ENCODE measurements at regions not wholly inside any gene's neighbourhood (a gene's known extent, or its start where the extent isn't known, plus 50 kb on each side); places are given as distances from the start of the nearest gene placed in this dataset.
A peak's percentile ranks its signal among the peaks of the same experiment; 100 is the strongest.

DNA sequence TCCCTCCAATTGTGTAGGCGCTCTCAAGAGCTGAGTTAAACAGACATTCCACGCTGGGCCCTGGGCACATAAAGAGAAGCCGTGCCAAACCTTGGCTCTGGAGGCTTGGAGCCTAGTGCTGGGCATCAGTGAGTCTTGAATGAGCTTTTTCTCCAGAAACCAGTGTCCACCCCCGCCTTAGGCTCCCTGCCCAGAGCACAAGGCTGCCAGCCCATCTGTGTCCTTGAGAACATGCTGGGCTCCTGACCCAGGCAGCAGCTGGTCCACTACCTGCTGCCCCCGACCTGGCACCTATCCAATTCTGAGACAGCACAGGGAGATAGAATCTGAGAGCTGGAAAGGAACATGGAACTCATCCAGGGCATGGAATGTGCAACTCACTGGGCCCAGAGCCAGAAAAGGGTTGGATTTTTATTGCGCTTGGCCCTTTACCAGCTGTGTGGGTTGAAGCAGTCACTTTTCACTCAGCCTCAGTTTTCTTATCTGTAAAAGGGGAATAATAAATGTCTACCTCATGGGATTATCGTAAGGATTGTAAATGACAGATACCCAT is 92.4 kb upstream of the CPLX2 start:
- Histone ChIP-seq H3K27ac (no peak overlapping the region), H3K36me3 (no peaks in the 10 kb centered on the region), H3K4me1 (no peaks in the 10 kb centered on the region), H3K4me3 (no peak overlapping the region), H3K9me3 (no peaks in the 10 kb centered on the region), H3K27me3 (peaks cover 0 to 5% of the 10 kb centered on the region in 2 donors)
- TF ChIP-seq POLR2A (IDR thresholded peaks at IDR 0.05): no peak
- TF ChIP-seq POLR2AphosphoS5 (IDR thresholded peaks at IDR 0.05): no peak
- TF ChIP-seq CTCF (IDR thresholded peaks at IDR 0.05): no peak
- intact Hi-C loops (cut with DNase I; ENCODE audit: low total_unique reads): no loop called here
- peak; percentile 67 to 70 for DNase-seq (ENCODE audit: low spot score in 2 of 2)

- Histone ChIP-seq H3K27ac (no peak overlapping the region), H3K27me3 (peaks cover 0 to 30% of the 10 kb centered on the region in 2 donors), H3K4me3 (no peak overlapping the region), H3K36me3 (no peaks in the 10 kb centered on the region), H3K9me3 (no peaks in the 10 kb centered on the region), H3K4me1 (no peaks in the 10 kb centered on the region)
- DNase-seq (ENCODE audit: low spot score in 2 of 2): no peak
- intact Hi-C loops (cut with DNase I; ENCODE audit: low total_unique reads): no loop called here
- no peak for TF ChIP-seq CTCF (IDR thresholded peaks at IDR 0.05)
- no peak for TF ChIP-seq POLR2A (IDR thresholded peaks at IDR 0.05)
- no peak for TF ChIP-seq POLR2AphosphoS5 (IDR thresholded peaks at IDR 0.05)
Measured at GRCh38 chr5:175783739-175784138, 87.6 kb upstream of the CPLX2 start.

DNA sequence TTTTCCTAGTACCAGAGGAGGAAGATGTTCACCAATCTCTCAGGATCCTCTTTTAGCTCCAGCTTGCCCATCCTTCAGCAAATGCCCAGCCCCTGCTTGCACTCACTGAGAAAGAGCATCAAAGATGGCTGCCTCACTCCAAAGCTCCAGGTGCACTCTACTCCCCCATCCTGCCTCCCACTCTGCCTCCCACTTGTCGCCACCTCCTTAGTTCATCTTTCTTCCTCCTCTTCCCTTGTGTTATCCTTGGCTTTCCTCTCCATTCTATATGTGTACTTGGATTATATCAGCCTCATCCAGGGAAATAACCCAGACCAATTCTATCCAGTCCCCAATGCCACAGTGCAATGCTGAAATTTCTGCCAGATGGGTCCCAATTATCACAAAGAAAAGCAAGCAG is 87.1 kb upstream of the CPLX2 start:
- Histone ChIP-seq H3K27ac (no peak overlapping the region), H3K36me3 (no peaks in the 10 kb centered on the region), H3K4me1 (no peaks in the 10 kb centered on the region), H3K27me3 (peaks cover 0 to 30% of the 10 kb centered on the region in 2 donors), H3K4me3 (no peak overlapping the region), H3K9me3 (no peaks in the 10 kb centered on the region)
- TF ChIP-seq CTCF (IDR thresholded peaks at IDR 0.05): no peak
- no peak for TF ChIP-seq POLR2AphosphoS5 (IDR thresholded peaks at IDR 0.05)
- TF ChIP-seq POLR2A (IDR thresholded peaks at IDR 0.05): no peak
- intact Hi-C loops (cut with DNase I; ENCODE audit: low total_unique reads): no loop called here
- no peak for DNase-seq (ENCODE audit: low spot score in 2 of 2)

DNA sequence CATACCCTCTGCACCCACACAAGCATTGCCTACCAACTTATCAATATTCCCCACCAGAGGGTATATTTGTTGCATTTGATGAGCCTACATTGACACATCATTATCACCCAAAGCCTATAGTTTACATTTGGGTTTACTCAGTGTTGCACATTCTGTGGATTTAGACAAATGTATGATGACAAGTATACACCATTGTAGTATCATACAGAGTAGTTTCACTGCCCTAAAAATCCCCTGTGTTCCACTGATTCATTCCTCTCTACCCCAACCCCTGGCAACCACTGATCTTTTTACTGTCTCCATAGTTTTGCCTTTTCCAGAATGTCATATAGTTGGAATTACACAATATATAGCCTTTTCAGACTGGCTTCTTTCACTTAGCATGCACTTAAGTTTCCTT is 85.7 kb upstream of the CPLX2 start:
- H3K27me3 ChIP-seq: peaks cover 0 to 30% of the 10 kb centered on the region in 2 donors
- H3K27ac ChIP-seq: no peak overlapping the region
- TF ChIP-seq CTCF (IDR thresholded peaks at IDR 0.05) (no peak), POLR2A (IDR thresholded peaks at IDR 0.05) (no peak), POLR2AphosphoS5 (IDR thresholded peaks at IDR 0.05) (no peak)
- no peak overlapping the region for H3K4me3 ChIP-seq
- DNase-seq (ENCODE audit: low spot score in 2 of 2): no peak
- intact Hi-C loops (cut with DNase I; ENCODE audit: low total_unique reads): no loop called here
- H3K9me3 ChIP-seq: no peaks in the 10 kb centered on the region
- H3K4me1 ChIP-seq: no peaks in the 10 kb centered on the region
- no peaks in the 10 kb centered on the region for H3K36me3 ChIP-seq

- no peaks in the 10 kb centered on the region for H3K4me1 ChIP-seq
- TF ChIP-seq CTCF (IDR thresholded peaks at IDR 0.05) (no peak), POLR2AphosphoS5 (IDR thresholded peaks at IDR 0.05) (no peak), POLR2A (IDR thresholded peaks at IDR 0.05) (no peak)
- H3K27ac ChIP-seq: no peak overlapping the region
- no peak for DNase-seq (ENCODE audit: low spot score in 2 of 2)
- H3K4me3 ChIP-seq: no peak overlapping the region
- intact Hi-C loops (cut with DNase I; ENCODE audit: low total_unique reads): no loop called here
- H3K36me3 ChIP-seq: no peaks in the 10 kb centered on the region
- H3K9me3 ChIP-seq: no peaks in the 10 kb centered on the region
- peaks cover 0 to 33% of the 10 kb centered on the region in 2 donors for H3K27me3 ChIP-seq
Measured at GRCh38 chr5:175788155-175788787, 83.1 kb upstream of the CPLX2 start.

All from breast epithelium (tissue), 4 donors.